Activated gamma-delta T cell treated with Interleukin-2 at 50 U/mL for 16 hours (primary cell): ENCODE measurements at regions not wholly inside any gene's neighbourhood (a gene's known extent, or its start where the extent isn't known, plus 50 kb on each side); places are given as distances from the start of the nearest gene placed in this dataset.
A peak's percentile ranks its signal among the peaks of the same experiment; 100 is the strongest.

Experiments used
- DNase-seq: peaks from one replicate; pipeline ENCODE4 v3.0.0-alpha.2; 2020

GRCh38 chr1:184813528-184814089 lies 59.0 kb upstream of the EDEM3 start:
- no peak for DNase-seq

GRCh38 chr1:184811439-184812111 lies 56.9 kb upstream of the EDEM3 start:
- DNase-seq = no peak

- DNase-seq = no peak
Measured at GRCh38 chr1:184810735-184811343, 56.2 kb upstream of the EDEM3 start.

GRCh38 chr1:184806296-184806721 lies 51.7 kb upstream of the EDEM3 start:
- no peak for DNase-seq

- DNase-seq = peak; percentile 82
Measured at GRCh38 chr1:184805667-184806295, 51.1 kb upstream of the EDEM3 start.
